LHCN-M2 (cell line): ENCODE measurements at regions not wholly inside any gene's neighbourhood (a gene's known extent, or its start where the extent isn't known, plus 50 kb on each side); places are given as distances from the start of the nearest gene placed in this dataset.

Experiments
- DNase-seq: peaks from one replicate; pipeline ENCODE4 v3.0.0-alpha.2; 2012; ENCODE audit warnings: low read depth

DNA sequence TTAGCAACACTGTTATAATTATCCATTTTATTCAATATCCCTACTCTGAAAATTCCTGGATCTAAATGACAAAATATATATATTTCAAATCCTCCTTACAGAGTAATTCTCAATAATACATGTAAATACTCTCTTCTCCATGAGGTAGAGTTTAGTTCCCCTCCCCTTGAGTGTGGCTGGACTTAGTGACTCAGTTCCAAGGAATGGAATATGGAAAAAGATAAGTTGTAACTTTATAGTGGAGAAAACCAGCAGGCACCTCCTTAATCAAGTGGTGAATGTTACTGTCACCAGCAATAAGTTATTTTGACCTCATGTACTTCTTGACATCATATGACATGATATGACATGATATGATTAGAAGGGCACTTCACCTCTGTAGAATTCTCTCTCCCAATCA is 302.0 kb downstream of the RAB28 start:
- peak; percentile 0 for DNase-seq

- DNase-seq = no peak
Observed at GRCh38 chr4:13181681-13182080, 302.5 kb downstream of the RAB28 start.

- DNase-seq = no peak
Observed at GRCh38 chr4:13180701-13181100, 303.4 kb downstream of the RAB28 start.

DNA sequence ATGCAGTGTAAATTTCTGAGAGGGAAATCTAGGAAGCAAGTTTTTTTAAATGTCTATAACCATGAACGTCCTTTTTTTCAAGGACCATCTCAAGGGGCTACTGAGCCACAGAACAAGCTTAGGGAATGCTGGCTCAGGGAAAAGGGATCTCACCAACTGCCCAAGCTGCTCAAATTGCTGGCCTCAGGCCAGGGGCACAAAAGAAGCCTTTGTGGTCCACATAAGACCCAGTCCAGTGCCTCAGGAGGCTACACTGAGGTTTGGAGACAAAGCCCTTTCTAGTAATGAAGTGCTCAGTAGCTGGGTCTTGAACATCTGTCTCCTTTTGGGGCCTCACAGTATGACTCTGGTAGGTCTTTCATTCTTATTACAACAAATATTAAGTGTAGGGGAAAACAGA is 305.5 kb downstream of the RAB28 start:
- no peak for DNase-seq

DNA sequence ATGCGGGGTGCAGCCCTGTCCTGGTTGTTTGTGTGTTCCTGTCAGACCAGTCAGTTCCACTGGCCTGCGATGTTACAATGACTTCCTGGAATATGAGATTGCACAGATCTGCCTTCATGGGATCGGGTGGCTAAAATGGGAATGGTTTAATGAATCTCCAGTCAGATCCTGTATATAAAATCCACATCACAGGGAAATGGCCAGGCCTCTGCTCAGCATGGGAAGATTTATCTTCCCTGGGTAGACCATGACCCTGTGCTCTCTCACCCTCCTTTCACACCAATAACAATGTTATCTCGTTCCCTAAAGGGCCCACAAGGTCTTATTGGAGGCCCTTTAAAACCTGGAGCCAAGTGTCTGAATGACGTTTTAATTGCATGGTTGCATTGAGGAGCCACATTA is 307.4 kb downstream of the RAB28 start:
- no peak for DNase-seq

GRCh38 chr4:13174926-13175325 is 309.2 kb downstream of the RAB28 start:
- no peak for DNase-seq

DNA sequence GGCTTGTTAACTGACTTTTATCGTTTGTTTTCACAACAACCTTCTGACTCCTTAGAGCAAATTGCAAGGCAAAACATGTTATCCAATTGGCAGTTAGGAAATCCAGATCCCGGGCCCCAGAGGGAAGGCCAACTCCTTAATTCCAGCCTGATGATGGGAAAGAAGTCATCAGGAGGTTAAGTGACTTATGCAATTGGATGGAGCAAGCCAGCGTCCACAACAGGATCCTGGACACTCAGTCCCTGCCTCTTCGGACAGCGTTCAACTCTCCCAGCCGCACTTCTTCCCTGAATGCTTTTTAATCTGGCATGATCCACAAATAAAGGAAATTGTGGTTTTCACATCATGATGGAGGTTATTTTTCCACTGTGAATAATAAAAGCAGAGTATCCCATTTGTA is 310.1 kb downstream of the RAB28 start:
- DNase-seq = no peak

- no peak for DNase-seq
Observed at GRCh38 chr4:13171292-13172057, 312.7 kb downstream of the RAB28 start.

GRCh38 chr4:13169731-13170525 is 314.2 kb downstream of the RAB28 start:
- no peak for DNase-seq

- DNase-seq = no peak
Observed at GRCh38 chr4:13168326-13168725, 315.8 kb downstream of the RAB28 start.

- no peak for DNase-seq
Observed at GRCh38 chr4:13166214-13166613, 317.9 kb downstream of the RAB28 start.

- no peak for DNase-seq
Observed at GRCh38 chr4:13164783-13165331, 319.3 kb downstream of the RAB28 start.

- DNase-seq = no peak
Observed at GRCh38 chr4:13162886-13163285, 321.3 kb downstream of the RAB28 start.

DNA sequence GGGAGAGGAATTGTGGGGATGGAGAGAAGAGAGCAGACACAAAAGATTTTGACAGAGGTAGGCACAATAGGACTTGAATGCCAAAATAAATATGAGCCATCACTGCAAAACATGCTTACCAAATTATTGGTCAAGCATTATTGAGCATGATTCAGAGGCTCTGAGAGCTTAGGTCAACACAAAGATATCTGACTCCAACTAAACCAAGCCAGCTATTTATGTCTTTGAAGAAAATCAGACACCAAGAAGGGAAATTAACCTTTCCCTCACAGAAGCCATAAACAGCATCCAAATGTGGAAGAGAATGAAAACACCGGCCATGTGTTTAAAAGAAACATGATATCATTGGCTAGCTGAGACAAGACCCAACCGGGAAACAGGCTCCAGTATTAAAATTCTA is 323.2 kb downstream of the RAB28 start:
- peak; percentile 31 for DNase-seq

DNA sequence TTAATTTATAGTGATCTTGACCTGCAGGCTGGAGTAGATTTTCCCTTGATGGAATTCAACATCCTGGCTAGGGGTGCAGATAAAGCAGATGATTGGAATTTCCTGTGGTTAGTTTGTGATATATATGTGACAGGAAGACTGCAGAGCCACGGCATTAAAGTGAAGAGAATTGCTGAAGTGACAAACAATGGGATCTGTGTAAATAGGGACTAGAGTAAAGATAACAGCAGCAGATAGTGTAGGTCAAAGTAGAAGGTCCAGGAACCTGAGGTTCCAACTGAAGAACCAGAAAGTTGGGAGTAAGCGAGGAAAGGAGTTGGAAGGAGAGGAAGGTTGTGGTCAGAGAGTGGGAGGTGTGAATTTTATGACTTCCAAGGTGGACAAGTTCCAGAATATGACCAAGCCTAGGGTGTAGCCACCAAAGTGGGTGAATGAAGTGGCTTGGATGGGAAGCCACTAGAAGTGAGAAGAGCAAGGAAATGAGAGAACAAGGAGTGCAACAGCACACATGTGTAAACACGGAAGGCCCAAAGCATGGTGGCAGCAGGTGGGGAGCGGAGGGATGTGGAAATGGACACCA is 325.0 kb downstream of the RAB28 start:
- no peak for DNase-seq

GRCh38 chr4:13151194-13151593 is 332.9 kb downstream of the RAB28 start:
- no peak for DNase-seq

DNA sequence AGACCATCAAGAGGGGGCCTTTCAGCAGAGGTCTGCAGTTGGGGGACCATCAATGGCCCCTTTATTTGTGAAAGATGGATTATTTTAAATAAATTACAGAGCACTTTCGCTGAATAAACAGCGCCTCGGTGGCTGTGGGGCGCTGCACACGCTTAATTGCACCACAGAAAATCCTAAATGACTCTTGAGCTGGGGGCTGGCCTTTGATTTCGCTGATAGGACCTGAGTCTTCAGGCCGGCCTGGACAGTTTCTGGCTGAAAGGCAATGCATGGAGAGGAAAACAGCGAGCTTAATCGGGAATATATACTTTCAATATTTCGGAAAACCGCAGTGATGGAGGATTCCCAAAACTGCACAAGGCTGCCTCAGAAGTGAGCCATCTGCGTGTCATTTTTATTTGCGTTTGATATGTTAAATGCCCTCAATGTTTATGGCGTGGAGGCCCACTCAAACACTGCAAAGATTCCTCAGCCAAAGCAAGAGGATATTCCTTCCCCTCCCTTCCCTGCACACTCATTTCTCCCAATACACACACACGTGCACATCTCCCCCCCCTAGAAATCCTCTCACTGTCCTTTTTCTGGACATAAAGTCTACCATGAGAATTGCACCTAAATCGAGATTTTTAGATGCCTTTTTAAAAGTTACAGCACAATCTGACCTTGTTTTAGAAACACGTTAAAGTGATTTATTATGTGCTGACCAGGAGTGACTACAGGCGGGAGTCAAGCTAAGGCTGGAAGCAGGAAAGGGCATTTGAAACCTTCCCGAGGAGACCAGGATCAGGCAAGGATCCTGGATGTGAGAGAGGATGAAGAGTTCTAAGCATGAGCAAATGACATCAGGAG is 340.7 kb downstream of the RAB28 start:
- no peak for DNase-seq

- DNase-seq = no peak
Observed at GRCh38 chr4:13142726-13143125, 341.4 kb downstream of the RAB28 start.

GRCh38 chr4:13142191-13142590 is 341.9 kb downstream of the RAB28 start:
- no peak for DNase-seq

- no peak for DNase-seq
Observed at GRCh38 chr4:13137390-13137789, 346.8 kb downstream of the RAB28 start.

DNA sequence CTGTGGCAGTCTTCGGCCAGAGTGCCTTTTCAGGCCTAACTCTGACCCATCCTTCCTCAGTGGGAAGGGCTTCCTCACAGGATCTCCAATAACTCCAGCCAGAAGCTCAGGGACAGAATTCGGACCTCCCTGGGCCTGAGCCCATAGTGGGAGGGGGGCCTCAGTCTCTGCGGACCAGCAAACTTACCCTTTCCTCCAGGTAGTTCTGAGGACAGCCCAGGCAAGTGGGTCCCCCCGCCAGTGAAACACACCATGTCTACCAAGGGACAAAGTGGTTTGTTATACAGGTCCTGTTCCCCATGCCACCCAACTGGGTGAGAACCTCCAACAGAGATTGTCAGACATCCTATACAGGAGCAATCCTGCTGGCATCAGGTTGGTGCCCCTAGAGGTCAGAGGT is 350.4 kb downstream of the RAB28 start:
- no peak for DNase-seq

DNA sequence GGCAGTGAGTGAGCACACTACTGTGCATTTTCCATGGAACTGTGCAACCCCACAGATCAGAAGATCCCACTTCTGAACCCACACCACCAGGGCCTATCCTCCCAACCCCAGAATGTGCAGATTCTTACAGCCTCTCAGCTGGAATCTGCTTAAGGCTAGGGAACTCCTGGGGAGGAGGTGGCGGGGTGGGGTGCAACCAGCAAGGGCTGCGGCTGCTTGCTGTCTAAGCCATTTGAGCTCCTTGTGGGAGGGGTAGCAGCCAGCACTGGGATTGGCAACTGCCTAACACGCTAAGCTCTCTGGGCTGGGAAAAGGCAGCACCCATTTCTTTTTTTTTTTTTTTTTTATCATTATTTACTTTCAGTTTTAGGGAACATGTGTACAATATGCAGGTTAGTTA is 353.3 kb downstream of the RAB28 start:
- DNase-seq = no peak
